Stimulated activated CD8-positive, alpha-beta memory T cell treated with anti-CD3 and anti-CD28 coated beads, Interleukin-2, amount 100 ng/mL, for 48 hours (primary cell): ENCODE measurements at regions not wholly inside any gene's neighbourhood (a gene's known extent, or its start where the extent isn't known, plus 50 kb on each side); places are given as distances from the start of the nearest gene placed in this dataset.
A peak's percentile ranks its signal among the peaks of the same experiment; 100 is the strongest.

ENCODE experiments used
- DNase-seq, 2 donors: peaks; one replicate each; pipeline ENCODE4 v3.0.0-alpha.2; 2020; ENCODE audit warnings: low read depth in 2 of 2

DNA sequence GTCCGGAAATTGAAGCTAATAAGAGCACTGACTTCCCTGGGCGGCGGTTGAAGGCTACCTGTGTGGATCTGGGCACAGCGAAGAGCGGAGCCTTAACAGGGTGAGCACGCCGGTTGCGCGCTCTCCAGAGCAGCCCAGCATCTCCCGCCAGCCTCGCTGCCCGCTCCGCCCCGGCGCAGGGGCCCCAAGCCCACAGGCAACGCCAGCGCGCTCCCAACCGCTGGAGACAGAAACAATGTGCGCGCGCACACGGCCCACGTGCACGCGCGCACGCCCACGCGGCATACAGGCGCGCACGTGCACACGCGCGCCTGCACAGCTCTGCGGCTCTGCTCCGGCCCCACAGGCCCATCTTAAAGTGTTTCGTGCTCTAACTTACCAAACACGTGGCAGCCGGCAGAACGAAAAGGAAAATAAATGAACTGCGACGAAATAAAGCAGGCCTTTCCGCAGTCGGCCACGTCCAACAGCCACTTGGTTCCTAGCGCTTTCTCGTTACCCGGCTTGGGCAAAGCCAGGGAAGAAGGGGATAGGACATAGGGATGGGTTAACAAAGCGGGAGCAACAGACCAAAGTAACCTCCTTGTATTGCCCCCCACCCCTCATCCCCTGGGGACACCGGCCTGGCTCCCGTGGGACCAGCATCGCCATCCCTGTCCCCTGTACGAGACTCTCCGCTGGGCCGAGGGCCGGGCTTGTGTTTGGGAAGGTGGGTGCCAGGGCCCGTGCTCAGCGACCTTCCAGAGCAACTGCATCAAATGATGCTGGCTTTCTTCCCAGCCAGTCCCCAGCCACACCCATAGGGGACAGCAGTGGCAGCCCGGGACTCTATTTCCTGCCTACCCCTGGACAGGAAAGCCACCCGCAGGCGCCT, 203.7 kb downstream of the ABHD5 start:
- DNase-seq: peak; percentile 15 to 28

DNA sequence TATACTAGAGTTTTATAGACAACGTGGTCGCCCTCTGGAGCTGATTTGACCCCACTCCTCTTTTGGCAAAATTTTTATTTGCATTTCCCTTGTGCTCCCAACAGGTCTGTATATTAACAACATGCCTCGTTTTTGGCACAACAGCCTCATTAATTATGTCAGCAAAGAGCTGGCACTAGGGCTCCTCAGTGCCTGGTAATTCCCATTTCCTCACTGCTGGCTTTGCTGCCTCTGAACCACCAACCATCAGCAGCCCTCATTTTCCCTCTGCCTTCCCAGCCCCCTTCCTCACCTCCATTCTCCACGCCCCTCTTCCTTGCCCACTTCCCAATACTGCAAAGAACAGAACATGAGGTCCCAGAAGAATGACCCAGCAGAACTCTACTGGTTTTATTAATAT, 204.8 kb downstream of the ABHD5 start:
- no peak for DNase-seq

DNA sequence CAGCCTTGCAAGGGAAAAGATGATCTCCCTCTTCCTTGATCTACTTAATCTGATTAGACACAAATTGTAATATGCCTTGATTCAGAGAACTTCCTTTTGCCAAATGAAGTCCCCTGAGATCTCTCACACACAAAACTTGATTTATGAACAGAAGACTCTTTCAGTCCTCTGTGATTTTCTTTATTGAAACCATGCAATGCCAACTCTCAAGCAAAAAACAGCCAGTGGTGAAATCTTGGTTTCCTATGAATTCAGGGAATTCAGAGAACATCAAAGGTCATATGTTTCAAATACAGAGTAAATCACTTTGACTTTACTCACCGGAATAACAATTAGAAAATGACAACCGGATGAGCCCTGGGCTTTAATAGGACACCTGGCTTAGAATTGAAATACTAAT, 211.7 kb downstream of the ABHD5 start:
- no peak for DNase-seq

DNA sequence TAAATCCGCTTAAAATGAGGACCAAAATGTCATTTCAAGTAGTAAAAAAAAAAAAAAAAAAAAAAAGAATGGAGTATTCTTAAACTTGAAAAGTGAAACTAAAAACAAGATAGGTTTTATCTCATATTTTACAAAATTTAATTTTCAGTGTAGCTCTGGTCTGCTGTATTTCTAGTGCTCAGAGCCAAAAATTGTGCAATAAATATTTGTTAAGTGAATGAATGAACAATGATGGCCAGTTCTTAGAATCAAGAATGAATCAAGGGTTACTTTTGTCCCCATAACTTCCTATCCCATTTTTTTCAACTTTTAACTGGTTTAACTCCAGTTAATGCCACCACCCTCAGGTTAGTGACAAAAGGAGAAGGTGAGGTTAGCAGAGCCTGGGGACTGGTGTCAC, 214.4 kb downstream of the ABHD5 start:
- no peak for DNase-seq

DNA sequence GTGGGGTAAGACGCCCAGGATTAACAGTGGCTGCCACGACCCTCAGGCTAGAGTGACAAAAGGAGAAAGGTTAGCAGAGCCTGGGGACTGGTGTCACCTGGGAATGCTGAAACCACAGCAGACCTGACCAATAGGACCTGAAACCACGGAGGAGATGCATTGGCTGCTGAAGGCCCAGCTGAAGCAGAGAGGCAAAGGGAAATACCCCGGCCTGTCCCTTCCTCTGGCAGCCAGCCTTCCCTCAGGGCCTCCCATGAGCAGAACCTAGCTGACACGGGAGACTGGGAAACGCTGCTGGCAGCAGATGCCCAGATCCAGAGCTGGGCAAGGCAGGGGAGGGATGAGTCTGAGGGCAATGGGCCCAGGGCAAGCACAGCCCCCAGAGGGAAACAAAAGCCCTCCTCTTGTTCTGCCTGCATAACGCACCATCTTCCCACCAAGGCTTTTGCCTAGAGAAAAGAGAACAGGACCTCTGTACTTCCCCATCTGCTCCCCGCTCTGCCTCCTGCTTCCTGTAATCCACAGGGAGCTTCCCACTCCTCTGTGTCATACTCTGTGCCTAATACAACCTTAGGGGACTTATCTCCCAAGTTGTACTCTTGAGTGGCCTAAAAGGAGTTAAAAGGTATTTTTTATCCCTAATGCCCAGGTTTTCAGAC, 216.2 kb downstream of the ABHD5 start:
- DNase-seq: no peak

DNA sequence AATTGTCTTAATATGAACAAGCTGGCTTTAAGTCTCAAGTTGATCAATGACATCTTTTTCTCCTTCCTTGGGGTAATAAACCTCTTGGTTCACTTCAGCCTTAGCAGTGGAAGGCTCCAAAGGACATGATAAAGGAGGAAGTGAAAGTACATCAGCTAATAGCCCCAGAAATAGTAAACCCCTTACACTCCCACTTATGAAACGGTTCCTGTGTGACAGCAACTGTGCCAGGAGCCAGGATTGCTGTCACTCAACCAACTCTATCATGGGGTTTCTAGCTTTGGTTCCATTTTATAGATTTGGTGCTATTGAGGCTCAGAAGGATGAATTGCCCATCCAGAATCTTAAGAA, 216.7 kb downstream of the ABHD5 start:
- DNase-seq: no peak

DNA sequence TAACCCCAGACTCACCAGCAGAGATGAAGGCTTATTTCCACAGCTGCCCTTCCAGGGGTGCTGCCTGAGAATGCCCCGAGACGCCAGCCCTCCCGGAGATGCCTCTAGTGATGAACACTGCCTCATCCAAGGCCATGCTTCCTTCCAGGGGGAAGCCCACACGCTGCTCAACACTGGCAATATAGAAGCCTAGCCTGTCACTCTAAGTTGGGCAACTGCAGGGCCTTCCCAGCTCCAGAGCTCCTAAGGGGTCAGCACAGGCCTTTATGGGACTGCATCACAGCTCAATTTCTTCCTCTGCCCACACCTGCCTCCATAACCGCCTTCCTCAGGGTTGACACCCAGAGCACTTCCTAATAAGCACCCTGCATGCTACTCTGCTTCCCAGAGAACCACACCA, 217.7 kb downstream of the ABHD5 start:
- no peak for DNase-seq

DNA sequence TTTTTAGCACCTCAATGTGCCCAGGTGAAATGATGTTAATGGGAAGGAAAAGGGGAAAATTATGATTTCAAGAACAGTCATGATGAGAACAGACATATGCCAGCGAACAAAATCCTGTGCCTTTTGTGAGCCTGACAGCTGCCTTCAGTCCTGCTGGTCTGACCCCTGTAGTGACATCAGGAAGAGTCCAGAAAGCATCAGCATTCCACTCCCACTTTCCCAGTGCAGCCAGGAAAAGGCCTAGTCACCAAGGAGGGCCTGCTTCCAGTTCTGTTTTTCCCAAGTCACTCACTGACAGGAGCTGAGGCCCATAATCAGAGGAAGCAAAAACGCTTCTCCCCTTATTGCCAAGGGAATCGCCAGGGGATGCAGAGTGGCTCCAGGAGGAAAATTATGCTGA, 218.4 kb downstream of the ABHD5 start:
- no peak for DNase-seq

DNA sequence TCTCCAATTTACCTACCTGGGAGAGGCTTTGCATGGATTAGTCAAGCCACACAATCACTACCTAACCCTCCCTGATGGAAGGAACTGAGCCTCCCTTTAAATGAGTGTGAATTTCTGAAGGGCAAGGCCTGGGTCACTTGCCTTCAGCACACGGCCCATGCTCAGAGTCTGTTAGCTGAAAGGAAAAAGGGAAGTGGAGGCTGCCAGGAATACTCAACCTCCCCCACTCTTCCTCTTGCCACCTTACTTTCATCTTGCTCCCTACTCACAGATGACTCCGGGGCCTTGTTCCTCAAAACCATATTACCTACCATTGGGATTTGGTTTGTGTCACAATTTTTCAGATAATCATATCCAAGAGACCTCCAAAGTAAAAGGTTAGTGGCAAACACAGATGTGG, 220.0 kb downstream of the ABHD5 start:
- no peak for DNase-seq

DNA sequence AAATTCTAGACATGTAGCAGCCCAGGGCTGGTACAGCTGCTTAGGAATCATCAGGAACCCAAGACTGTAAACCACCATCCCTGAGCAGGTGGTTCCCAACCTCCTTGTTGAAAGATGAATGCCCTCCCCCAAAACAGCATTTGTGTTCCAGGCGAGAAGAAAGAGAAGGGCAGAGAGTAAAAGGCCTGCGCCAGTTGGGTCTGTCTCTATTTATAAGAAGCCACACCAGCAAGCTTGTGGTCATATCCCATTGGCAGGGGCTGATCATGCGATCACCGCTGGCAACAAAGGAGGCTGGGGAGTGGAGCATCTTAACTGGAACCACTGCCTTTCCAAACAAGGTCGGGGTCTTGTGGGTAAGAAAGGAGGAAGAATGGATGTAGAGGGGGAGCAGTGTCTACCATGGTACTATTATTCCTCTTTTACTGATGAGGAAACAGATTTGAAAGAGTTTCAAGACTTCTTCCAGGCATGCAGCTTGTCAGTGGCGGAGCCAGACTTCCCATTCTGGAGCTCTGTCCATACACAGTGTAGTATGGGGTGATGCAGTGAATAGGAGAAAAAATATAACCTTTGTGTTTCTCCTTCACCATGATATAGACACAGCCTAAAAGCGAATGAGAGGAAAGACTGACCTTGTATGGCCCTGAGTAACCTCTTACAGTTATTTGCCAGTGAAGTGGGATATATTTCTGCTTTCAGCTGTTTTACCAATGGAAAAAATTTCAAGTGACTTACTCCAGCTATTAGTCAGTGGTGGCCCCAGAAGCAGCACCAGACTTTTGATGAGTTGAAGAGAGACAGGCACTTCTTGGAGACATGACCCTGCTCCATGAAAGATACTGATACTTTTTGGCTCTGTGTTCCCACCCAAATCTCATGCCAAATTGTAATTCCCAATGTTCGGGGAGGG, 222.6 kb downstream of the ABHD5 start:
- DNase-seq: no peak

DNA sequence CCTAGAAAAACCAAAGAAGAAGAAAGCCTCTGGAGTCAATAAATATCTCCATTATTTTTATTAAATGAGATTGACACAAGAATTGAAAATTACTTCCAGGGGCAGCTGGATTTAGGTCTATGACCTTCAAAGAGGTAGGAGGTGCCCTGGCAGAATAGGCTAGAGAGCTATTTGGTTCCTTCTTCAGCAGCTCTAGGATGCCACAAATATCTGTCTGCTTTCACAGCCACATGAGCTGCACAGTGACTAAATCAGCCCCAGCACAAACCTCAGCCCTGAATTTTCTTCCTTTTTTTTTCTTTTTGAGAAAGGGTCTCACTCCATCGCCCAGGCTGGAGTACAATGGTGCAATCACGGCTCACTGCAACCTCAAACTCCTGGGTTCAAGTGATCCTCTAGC, 223.5 kb downstream of the ABHD5 start:
- no peak for DNase-seq

DNA sequence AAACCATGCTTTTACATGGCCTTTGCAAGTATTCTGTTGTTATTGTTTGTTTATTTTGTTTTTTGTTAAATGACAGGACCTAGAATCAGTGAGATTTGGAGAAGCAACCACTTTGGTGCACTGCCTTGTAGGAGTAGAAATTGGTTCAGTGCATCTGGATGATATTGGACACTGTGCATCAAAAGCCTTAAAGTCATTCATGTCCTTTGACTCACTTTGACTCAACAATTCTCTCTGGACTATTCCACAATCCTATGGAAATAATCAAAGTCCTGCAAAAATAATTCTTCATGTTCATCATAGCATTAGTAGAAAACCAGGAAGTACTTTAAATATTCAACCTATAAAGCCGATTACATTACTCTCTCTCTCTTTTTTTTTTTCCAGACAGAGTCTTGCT, 224.8 kb downstream of the ABHD5 start:
- DNase-seq: no peak

DNA sequence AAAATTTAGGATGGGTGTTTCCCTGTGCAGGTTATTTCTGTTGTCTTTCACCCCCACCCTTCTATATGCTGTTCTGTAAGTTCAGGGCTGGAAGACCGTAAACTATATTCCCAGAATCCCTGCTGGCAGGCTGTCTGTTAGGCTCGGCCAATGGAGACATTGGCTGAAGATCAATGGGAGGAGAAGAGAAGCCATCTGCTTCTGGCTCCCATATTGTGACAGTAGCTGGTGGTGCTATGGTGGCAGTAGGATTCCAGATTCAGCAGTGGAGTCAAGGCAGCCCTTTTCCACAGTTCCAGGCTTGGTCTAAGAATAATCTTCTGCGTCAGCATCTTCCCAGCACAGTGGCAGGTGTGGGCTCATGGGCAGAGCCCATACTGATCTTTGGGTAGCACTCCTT, 226.6 kb downstream of the ABHD5 start:
- no peak for DNase-seq

DNA sequence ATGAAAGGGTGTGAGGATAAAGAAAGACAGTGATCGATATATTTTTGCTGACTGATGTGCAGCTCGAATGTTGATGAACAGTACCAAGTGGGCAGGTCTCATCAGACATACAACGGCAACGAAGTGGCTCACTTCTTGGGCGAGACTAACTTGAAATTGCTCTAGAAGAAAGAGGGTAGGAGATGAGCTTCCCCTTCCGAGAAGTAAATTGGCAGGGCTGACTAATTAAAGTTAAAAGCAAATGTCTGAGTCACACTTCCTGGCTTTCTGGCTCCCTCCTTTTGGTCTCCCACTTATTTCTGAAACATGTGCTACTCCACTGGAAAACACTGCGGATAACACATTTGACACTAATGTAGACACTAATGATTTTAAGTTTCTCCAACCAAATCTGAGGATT, 228.3 kb downstream of the ABHD5 start:
- DNase-seq: no peak

DNA sequence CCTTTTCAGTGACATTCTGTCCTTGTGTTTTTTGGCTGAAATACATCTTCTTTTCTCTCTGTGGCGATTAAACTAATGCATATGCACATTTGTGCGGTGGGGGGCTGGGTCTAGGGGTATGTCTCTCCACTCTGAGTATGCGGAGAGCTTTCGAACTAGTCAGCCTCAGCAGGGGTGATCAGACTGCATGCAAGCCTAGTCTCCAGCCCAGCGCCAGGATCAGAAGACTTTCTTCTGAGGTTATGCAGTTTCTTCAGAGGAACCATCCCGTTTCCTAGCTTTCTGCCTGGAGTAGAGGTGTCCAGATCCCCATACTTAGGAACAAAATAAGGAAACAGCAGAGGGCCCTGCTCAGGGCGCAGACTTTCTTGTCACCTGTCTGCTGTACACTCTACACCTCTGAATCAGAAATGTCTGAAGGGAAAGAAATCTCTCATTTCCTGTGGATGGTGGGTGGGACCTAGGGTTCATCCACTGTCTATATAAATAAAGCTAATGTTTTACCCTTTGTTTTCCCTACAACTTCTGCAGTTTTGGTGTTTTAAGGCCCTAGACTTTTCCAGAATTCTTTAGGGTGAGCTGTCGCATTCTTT, 230.4 kb downstream of the ABHD5 start:
- no peak for DNase-seq

DNA sequence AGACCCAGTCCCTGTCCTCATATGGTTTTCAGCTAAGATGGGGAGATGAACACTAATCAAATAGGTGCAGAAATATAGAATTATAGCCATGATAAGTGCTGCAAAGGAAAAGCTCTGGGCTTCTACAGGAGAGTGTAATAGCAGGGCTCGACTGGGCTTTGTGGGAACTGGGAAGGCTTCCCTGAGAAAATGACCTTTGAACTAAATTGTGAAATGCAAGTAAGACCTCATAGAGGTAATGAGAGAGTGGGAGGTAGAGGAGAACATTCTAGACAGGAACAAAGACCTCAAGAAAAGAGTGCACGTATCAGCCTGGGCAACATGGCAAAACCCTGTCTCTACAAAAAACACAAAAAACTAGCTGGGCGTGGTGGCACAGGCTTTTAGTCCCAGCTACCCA, 231.6 kb downstream of the ABHD5 start:
- no peak for DNase-seq

DNA sequence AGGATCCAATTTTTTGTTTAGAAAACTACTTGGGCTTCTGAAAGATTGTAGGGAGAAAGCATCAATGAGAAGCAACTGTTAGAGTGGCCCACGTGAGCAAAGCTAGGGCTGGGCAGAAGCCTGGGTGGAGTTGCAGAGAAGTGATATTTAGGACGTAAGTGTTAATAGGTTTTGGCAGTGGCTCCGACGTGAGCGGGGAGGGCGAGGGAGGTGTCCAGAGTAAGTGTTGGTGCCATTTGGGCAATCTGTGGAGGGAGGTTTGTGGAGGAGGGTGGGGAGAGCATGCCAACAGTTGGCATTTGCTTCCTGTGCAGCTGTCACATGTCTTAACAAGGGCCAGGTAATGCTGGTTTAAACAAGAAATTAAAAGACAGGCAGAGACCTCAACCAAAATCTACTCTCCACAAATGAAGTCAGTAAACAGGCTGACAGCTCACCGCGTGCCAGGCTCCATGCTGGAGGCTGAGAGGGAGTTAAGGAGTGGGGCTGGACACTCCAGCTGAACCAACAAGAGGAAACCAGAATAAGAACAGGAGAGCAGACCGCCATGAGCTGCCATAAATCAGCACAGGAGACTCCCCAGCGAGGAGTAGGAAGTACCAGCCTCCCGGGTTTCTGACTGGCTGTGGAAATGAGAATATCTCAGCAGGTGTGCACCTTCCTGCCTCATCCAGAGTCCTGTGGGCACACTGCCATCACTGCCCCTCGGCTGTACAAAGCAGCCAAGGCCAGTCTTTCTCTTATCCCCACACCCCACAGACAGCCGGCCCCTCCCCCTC, 232.6 kb downstream of the ABHD5 start:
- DNase-seq: no peak

DNA sequence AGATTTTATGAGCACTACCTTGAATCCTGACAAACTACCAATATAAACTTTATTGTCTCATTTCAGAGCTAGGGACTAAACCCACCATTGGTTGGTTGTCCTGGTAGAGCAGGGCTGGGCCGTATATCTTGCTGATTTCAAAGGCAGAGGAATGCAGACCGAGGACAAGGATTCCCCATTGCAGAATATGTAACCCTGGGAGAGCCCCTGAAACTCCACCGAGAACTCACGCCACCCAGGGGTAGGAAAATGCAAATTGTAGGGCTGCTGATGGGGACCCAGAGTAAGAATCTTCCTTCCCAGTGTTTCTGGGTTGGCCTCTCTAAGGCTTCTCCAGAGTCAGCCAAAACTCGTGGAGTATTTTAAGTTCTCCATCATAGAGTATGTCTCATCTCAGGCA, 235.3 kb downstream of the ABHD5 start:
- no peak for DNase-seq

DNA sequence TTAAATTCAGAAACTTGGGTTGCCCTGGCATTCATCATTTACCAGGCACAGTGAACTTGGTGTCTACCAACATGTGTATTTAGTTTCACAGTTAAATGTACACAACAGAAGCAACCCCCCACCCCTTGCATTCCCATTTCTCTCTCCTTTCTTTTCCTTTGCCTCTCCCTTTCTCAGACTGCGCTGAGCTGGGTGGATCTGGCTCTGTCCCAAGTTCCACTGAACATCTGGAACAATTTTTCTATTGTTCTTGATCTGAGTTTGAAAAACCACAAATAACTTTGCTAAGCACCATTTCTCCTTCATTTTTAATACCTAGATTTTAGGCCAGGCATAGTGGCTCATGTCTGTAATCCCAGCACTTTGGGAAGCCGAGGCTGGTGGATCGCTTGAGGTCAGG, 242.2 kb downstream of the ABHD5 start:
- DNase-seq: no peak

DNA sequence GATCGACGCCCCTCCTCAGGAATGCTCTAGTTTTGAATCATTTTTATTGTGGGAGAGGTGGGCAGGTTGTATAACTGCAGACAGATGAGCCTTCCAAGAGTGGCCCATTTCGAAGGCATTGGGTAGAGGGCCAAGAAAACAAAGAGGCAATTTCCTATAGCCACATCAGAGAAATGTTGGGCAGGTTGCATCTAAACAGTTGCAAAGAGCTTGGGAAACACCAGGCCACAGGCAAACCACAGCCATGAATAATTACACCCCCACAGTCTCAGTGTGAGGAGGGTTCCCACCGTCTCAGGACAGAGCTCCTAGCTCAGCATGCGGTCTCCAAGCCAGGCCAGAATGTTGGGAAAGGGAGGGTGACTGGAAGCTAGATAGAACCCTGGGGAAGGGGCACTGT, 257.3 kb downstream of the ABHD5 start:
- DNase-seq: no peak

DNA sequence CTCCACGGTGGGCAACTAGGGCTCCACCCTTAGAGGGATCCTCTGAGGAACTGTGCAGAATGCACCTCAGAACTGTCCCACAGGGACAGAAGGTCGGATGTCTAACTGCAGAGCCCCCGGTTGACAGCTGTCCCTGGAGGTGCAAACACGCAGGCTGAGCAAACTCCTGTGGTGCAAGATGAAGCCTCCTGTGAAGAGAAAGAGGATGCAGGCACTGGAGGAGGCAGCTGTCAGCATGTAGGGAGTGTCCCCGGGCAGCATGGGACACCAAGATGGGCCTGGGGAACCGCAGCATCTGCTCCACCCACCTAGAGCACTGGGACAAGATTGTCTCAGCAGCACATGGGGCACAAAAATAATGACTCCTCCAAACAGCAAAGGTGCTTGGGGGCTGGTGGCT, 258.9 kb downstream of the ABHD5 start:
- no peak for DNase-seq
